ENCODE measurements at regions not wholly inside any gene's neighbourhood (a gene's known extent, or its start where the extent isn't known, plus 50 kb on each side); places are given as distances from the start of the nearest gene placed in this dataset.

GRCh38 chr1:193614275-193614674 is 427.9 kb upstream of the B3GALT2 start:
- H3K27ac ChIP-seq = no peak overlapping the region
- peaks cover 0 to 2% of the 10 kb centered on the region in 2 donors for H3K9me3 ChIP-seq
- no peaks in the 10 kb centered on the region for H3K36me3 ChIP-seq
- intact Hi-C loops (cut with DNase I) = no loop called here
- TF ChIP-seq CTCF (IDR thresholded peaks at IDR 0.05) = no peak
- DNase-seq (no peak), ATAC-seq (no peak)
- no peaks in the 10 kb centered on the region for H3K27me3 ChIP-seq
- no peak overlapping the region for H3K4me3 ChIP-seq
- H3K4me1 ChIP-seq = no peaks in the 10 kb centered on the region

GRCh38 chr1:193613041-193613440 is 426.6 kb upstream of the B3GALT2 start:
- peaks cover 0 to 2% of the 10 kb centered on the region in 2 donors for H3K9me3 ChIP-seq
- H3K4me1 ChIP-seq = no peaks in the 10 kb centered on the region
- H3K27ac ChIP-seq = no peak overlapping the region
- no peak for ATAC-seq
- H3K36me3 ChIP-seq = no peaks in the 10 kb centered on the region
- no peak for TF ChIP-seq CTCF (IDR thresholded peaks at IDR 0.05)
- no peak overlapping the region for H3K4me3 ChIP-seq
- intact Hi-C loops (cut with DNase I) = no loop called here
- no peaks in the 10 kb centered on the region for H3K27me3 ChIP-seq
- no peak for DNase-seq

- Histone ChIP-seq H3K4me3 (no peak overlapping the region), H3K4me1 (no peaks in the 10 kb centered on the region), H3K27me3 (no peaks in the 10 kb centered on the region), H3K36me3 (no peaks in the 10 kb centered on the region), H3K27ac (no peak overlapping the region), H3K9me3 (peaks cover 0 to 2% of the 10 kb centered on the region in 2 donors)
- ATAC-seq (no peak), DNase-seq (no peak)
- intact Hi-C loops (cut with DNase I) = no loop called here
- no peak for TF ChIP-seq CTCF (IDR thresholded peaks at IDR 0.05)
These were observed 423.2 kb upstream of the B3GALT2 start for GRCh38 chr1:193609592-193609991.

- H3K4me3 ChIP-seq = no peak overlapping the region
- no peak for DNase-seq
- ATAC-seq = no peak
- intact Hi-C loops (cut with DNase I) = no loop called here
- no peak overlapping the region for H3K27ac ChIP-seq
- no peaks in the 10 kb centered on the region for H3K27me3 ChIP-seq
- H3K9me3 ChIP-seq = peaks cover 0 to 2% of the 10 kb centered on the region in 2 donors
- no peak for TF ChIP-seq CTCF (IDR thresholded peaks at IDR 0.05)
- no peaks in the 10 kb centered on the region for H3K36me3 ChIP-seq
- no peaks in the 10 kb centered on the region for H3K4me1 ChIP-seq
These were observed 421.4 kb upstream of the B3GALT2 start for GRCh38 chr1:193607787-193608186.

GRCh38 chr1:193606035-193606434 is 419.6 kb upstream of the B3GALT2 start:
- intact Hi-C loops (cut with DNase I) = no loop called here
- H3K4me3 ChIP-seq = no peak overlapping the region
- no peak for TF ChIP-seq CTCF (IDR thresholded peaks at IDR 0.05)
- H3K4me1 ChIP-seq = no peaks in the 10 kb centered on the region
- ATAC-seq (no peak), DNase-seq (no peak)
- H3K27me3 ChIP-seq = no peaks in the 10 kb centered on the region
- H3K27ac ChIP-seq = no peak overlapping the region
- peaks cover 0 to 2% of the 10 kb centered on the region in 2 donors for H3K9me3 ChIP-seq
- H3K36me3 ChIP-seq = no peaks in the 10 kb centered on the region

All from left lung (tissue), 4 donors.